SK-N-SH (cell line): ENCODE measurements at regions not wholly inside any gene's neighbourhood (a gene's known extent, or its start where the extent isn't known, plus 50 kb on each side); places are given as distances from the start of the nearest gene placed in this dataset.

ENCODE experiments used
- CTCF ChIA-PET: fragments of 300-600, 350-600 bp; formaldehyde crosslinking; extraction: SDS; loops from one replicate; lab custom pipeline; 2021; lab: Yijun Ruan, JAX
- POLR2A ChIA-PET: fragments of 350-600 bp; sonication (Branson Sonifier 250); formaldehyde crosslinking; extraction: SDS; loops from one replicate; lab custom pipeline; 2020; ENCODE audit warnings: antibody characterized with exemption, inconsistent platforms; lab: Yijun Ruan, JAX
- DNase-seq: peaks from one replicate; pipeline ENCODE4 v3.0.0; 2012
- H2AFZ ChIP-seq: fragments of 200-600 bp; sonication (generic); 2 replicates; pipeline ENCODE4 v1.8.1; 2016; ENCODE audit warnings: antibody characterized with exemption, mild to moderate bottlenecking, low read depth
- H3F3A ChIP-seq: fragments of 200-600 bp; sonication (generic); replicated peaks from 2 replicates; pipeline ENCODE3; 2016; ENCODE audit warnings: antibody characterized with exemption, mild to moderate bottlenecking; ENCODE audit not compliant: insufficient read depth
- H3K27ac ChIP-seq, 2 experiments: fragments of 200-500 bp in 1 of 2; fragments of 200-600 bp in 1 of 2; sonication (Bioruptor generic) in 1 of 2; sonication (generic), shearing (Covaris generic) in 1 of 2; 2 replicates each; pipeline versions ENCODE4 v1.5.1 to v1.6.1; 2014 to 2016; ENCODE audit warnings: low read depth in 2 of 2, inconsistent platforms in 1 of 2, low read length in 1 of 2, mild to moderate bottlenecking in 1 of 2, mixed read lengths in 1 of 2
- H3K27me3 ChIP-seq: fragments of 200-600 bp; sonication (generic), shearing (Covaris generic); 2 replicates; pipeline ENCODE4 v1.6.1; 2016; ENCODE audit warnings: mixed run types; ENCODE audit not compliant: insufficient read depth
- H3K36me3 ChIP-seq, 2 experiments: fragments of 200-500 bp in 1 of 2; fragments of 200-600 bp in 1 of 2; sonication (Bioruptor generic) in 1 of 2; sonication (generic) in 1 of 2; replicated peaks in 1 of 2; 2 replicates each; pipeline versions ENCODE3 to v1.5.1; 2014 to 2016; ENCODE audit warnings: low read length in 1 of 2, mild to moderate bottlenecking in 1 of 2; ENCODE audit not compliant: insufficient read depth in 2 of 2, control insufficient read depth in 1 of 2
- H3K4me1 ChIP-seq, 2 experiments: fragments of 200-500 bp in 1 of 2; fragments of 200-600 bp in 1 of 2; sonication (Bioruptor generic) in 1 of 2; sonication (generic), shearing (Covaris generic) in 1 of 2; 2 replicates each; pipeline versions ENCODE4 v1.5.1 to v1.6.1; 2014 to 2016; ENCODE audit warnings: low read depth in 1 of 2, low read length in 1 of 2, mixed run types in 1 of 2; ENCODE audit not compliant: insufficient read depth in 2 of 2, control insufficient read depth in 1 of 2
- H3K4me2 ChIP-seq: fragments of 200-600 bp; sonication (generic), shearing (Covaris generic); 2 replicates; pipeline ENCODE4 v1.6.1; 2017; ENCODE audit warnings: mixed run types
- H3K4me3 ChIP-seq, 2 experiments: fragments of 200-500 bp in 1 of 2; fragments of 200-600 bp in 1 of 2; sonication (Bioruptor generic) in 1 of 2; sonication (generic), shearing (Covaris generic) in 1 of 2; 2 replicates each; pipeline versions ENCODE4 v1.5.1 to v1.8.1; 2014 to 2016; ENCODE audit warnings: low read depth in 2 of 2, inconsistent platforms in 1 of 2, low read length in 1 of 2, mild to moderate bottlenecking in 1 of 2, mixed read lengths in 1 of 2, moderate library complexity in 1 of 2
- H3K79me2 ChIP-seq: fragments of 200-600 bp; sonication (generic); 2 replicates; pipeline ENCODE4 v1.8.1; 2017; ENCODE audit warnings: mild to moderate bottlenecking; ENCODE audit not compliant: insufficient read depth
- H3K9ac ChIP-seq: fragments of 200-600 bp; sonication (generic); 2 replicates; pipeline ENCODE4 v1.6.1; 2017; ENCODE audit warnings: mixed run types
- H3K9me2 ChIP-seq: fragments of 200-600 bp; sonication (generic); 2 replicates; pipeline ENCODE4 v1.6.1; 2017; ENCODE audit warnings: mixed run types
- H3K9me3 ChIP-seq: fragments of 200-600 bp; sonication (generic); 2 replicates; pipeline ENCODE4 v1.6.1; 2017; ENCODE audit warnings: mixed run types, mild to moderate bottlenecking, moderate library complexity
- H4K20me1 ChIP-seq: fragments of 200-600 bp; sonication (generic); 2 replicates; pipeline ENCODE4 v1.6.1; 2017; ENCODE audit warnings: mild to moderate bottlenecking, mixed run types; ENCODE audit not compliant: insufficient read depth
- EP300 ChIP-seq, 2 experiments: IDR thresholded peaks; 2 replicates each; pipeline versions ENCODE4 v1.4.0 to v1.6.1; 2012; ENCODE audit warnings: borderline replicate concordance in 1 of 2, low read depth in 1 of 2, low read length in 1 of 2
- EZH2phosphoT487 ChIP-seq: fragments of 200-600 bp; sonication (generic); IDR thresholded peaks from 2 replicates; pipeline ENCODE4 v1.6.1; 2017; ENCODE audit warnings: low read depth, mixed run types, mild to moderate bottlenecking, antibody characterized with exemption, moderate library complexity, borderline replicate concordance
- FOXJ3 ChIP-seq: sonication (generic); formaldehyde crosslinking; IDR thresholded peaks from 2 replicates; pipeline ENCODE4 v1.5.1; 2020; ENCODE audit warnings: mild to moderate bottlenecking, missing genetic modification reagents
- FOXM1 ChIP-seq: IDR thresholded peaks from 2 replicates; pipeline ENCODE4 v1.4.0; 2012; ENCODE audit warnings: low read depth, mild to moderate bottlenecking
- GABPA ChIP-seq: IDR thresholded peaks from 2 replicates; pipeline ENCODE4 v1.4.0; 2012; ENCODE audit warnings: low read depth, mild to moderate bottlenecking
- JUND ChIP-seq: IDR thresholded peaks from 2 replicates; pipeline ENCODE4 v1.4.0; 2012
- POLR2AphosphoS5 ChIP-seq: IDR thresholded peaks from 2 replicates; pipeline ENCODE4 v1.6.1; 2012; ENCODE audit warnings: low read depth, low read length
- RCOR1 ChIP-seq: fragments of 150-350 bp; IDR thresholded peaks from 2 replicates; pipeline ENCODE4 v1.6.1; 2017; ENCODE audit warnings: antibody characterized with exemption, low read length
- RFX5 ChIP-seq: IDR thresholded peaks from 2 replicates; pipeline ENCODE4 v1.6.1; 2012; ENCODE audit warnings: mild to moderate bottlenecking, improper control_type of control experiment, low read length
- SIN3A ChIP-seq: IDR thresholded peaks from 2 replicates; pipeline ENCODE4 v1.6.1; 2012; ENCODE audit warnings: low read depth, mild to moderate bottlenecking, low read length, moderate library complexity, borderline replicate concordance
- TEAD4 ChIP-seq: IDR thresholded peaks from 2 replicates; pipeline ENCODE4 v1.4.0; 2012; ENCODE audit warnings: mild to moderate bottlenecking, borderline replicate concordance; ENCODE audit not compliant: insufficient read depth
- WGBS: methylation state at CpG from one replicate; pipeline ENCODE4 v1.1.6; 2017; ENCODE audit warnings: low lambda C conversion rate; 5-methylcytosine and 5-hydroxymethylcytosine counted together
- TF ChIP-seq, protein P1 (sequence below): IDR thresholded peaks from 2 replicates; pipeline ENCODE4 v1.4.0; 2012; ENCODE audit warnings: low read depth, borderline replicate concordance
- TF ChIP-seq, protein P2 (sequence below): fragments of 200-600 bp; sonication (generic); IDR thresholded peaks from 2 replicates; pipeline ENCODE4 v1.6.1; 2017; ENCODE audit warnings: antibody characterized with exemption, mild to moderate bottlenecking, moderate library complexity
- TF ChIP-seq, protein P3 (sequence below): IDR thresholded peaks from 2 replicates; pipeline ENCODE4 v1.4.0; 2012; ENCODE audit warnings: low read depth, borderline replicate concordance
- TF ChIP-seq, protein P4 (sequence below): fragments of 150-350 bp; IDR thresholded peaks from 2 replicates; pipeline ENCODE4 v1.6.1; 2016; ENCODE audit warnings: mild to moderate bottlenecking, low read depth, low read length
- TF ChIP-seq, protein P5 (sequence below): IDR thresholded peaks from 2 replicates; pipeline ENCODE4 v1.6.1; 2012; ENCODE audit warnings: mild to moderate bottlenecking, low read depth, low read length, moderate library complexity

DNA sequence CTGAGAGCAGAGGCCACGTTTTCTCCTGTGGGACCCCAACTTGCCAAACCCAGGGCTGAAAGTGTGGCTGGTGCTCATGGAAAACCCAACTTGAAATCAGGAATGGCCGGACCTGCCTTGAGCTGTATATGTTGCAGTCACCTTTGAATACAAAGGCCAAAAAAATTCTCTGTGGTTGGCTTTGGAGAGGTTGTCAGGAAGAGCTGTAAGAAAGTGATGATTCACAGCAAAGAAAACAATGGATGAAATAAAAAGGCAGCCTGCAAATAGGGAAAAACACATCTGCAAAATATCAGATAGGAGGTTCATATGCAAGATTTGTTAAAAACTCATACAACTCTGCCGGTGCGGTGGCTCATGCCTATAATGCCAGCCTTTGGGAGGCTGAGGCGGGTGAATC lies 715.8 kb downstream of the UQCRFS1 start:
- H3K4me1 ChIP-seq = no peaks in the 10 kb centered on the region
- no peaks in the 10 kb centered on the region for H3K79me2 ChIP-seq
- H3K27ac ChIP-seq = no peak overlapping the region
- H3F3A ChIP-seq = no peaks in the 10 kb centered on the region
- 37% methylated on average over 5 of the region's 5 CpGs for WGBS
- H3K9me3 ChIP-seq = no peaks in the 10 kb centered on the region
- no peak for TF ChIP-seq RCOR1
- no peak for TF ChIP-seq RFX5
- no peak for TF ChIP-seq FOXJ3 (CRISPR knock-in tag)
- TF ChIP-seq, protein P1, sequence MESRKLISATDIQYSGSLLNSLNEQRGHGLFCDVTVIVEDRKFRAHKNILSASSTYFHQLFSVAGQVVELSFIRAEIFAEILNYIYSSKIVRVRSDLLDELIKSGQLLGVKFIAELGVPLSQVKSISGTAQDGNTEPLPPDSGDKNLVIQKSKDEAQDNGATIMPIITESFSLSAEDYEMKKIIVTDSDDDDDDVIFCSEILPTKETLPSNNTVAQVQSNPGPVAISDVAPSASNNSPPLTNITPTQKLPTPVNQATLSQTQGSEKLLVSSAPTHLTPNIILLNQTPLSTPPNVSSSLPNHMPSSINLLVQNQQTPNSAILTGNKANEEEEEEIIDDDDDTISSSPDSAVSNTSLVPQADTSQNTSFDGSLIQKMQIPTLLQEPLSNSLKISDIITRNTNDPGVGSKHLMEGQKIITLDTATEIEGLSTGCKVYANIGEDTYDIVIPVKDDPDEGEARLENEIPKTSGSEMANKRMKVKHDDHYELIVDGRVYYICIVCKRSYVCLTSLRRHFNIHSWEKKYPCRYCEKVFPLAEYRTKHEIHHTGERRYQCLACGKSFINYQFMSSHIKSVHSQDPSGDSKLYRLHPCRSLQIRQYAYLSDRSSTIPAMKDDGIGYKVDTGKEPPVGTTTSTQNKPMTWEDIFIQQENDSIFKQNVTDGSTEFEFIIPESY = no peak
- no peak for TF ChIP-seq EZH2phosphoT487
- TF ChIP-seq, protein P2, sequence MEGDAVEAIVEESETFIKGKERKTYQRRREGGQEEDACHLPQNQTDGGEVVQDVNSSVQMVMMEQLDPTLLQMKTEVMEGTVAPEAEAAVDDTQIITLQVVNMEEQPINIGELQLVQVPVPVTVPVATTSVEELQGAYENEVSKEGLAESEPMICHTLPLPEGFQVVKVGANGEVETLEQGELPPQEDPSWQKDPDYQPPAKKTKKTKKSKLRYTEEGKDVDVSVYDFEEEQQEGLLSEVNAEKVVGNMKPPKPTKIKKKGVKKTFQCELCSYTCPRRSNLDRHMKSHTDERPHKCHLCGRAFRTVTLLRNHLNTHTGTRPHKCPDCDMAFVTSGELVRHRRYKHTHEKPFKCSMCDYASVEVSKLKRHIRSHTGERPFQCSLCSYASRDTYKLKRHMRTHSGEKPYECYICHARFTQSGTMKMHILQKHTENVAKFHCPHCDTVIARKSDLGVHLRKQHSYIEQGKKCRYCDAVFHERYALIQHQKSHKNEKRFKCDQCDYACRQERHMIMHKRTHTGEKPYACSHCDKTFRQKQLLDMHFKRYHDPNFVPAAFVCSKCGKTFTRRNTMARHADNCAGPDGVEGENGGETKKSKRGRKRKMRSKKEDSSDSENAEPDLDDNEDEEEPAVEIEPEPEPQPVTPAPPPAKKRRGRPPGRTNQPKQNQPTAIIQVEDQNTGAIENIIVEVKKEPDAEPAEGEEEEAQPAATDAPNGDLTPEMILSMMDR = no peak
- TF ChIP-seq, protein P3, sequence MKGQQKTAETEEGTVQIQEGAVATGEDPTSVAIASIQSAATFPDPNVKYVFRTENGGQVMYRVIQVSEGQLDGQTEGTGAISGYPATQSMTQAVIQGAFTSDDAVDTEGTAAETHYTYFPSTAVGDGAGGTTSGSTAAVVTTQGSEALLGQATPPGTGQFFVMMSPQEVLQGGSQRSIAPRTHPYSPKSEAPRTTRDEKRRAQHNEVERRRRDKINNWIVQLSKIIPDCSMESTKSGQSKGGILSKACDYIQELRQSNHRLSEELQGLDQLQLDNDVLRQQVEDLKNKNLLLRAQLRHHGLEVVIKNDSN = no peak
- TF ChIP-seq POLR2AphosphoS5 = no peak
- no peak for TF ChIP-seq SIN3A
- TF ChIP-seq GABPA = no peak
- no peak for TF ChIP-seq TEAD4
- TF ChIP-seq, protein P4, sequence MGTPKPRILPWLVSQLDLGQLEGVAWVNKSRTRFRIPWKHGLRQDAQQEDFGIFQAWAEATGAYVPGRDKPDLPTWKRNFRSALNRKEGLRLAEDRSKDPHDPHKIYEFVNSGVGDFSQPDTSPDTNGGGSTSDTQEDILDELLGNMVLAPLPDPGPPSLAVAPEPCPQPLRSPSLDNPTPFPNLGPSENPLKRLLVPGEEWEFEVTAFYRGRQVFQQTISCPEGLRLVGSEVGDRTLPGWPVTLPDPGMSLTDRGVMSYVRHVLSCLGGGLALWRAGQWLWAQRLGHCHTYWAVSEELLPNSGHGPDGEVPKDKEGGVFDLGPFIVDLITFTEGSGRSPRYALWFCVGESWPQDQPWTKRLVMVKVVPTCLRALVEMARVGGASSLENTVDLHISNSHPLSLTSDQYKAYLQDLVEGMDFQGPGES = no peak
- no peak for TF ChIP-seq JUND
- TF ChIP-seq FOXM1 = no peak
- TF ChIP-seq EP300 (IDR thresholded peaks at IDR 0.05; ENCODE audit: borderline replicate concordance in 1 of 2, low read depth in 1 of 2, low read length in 1 of 2) = no peak
- TF ChIP-seq, protein P5, sequence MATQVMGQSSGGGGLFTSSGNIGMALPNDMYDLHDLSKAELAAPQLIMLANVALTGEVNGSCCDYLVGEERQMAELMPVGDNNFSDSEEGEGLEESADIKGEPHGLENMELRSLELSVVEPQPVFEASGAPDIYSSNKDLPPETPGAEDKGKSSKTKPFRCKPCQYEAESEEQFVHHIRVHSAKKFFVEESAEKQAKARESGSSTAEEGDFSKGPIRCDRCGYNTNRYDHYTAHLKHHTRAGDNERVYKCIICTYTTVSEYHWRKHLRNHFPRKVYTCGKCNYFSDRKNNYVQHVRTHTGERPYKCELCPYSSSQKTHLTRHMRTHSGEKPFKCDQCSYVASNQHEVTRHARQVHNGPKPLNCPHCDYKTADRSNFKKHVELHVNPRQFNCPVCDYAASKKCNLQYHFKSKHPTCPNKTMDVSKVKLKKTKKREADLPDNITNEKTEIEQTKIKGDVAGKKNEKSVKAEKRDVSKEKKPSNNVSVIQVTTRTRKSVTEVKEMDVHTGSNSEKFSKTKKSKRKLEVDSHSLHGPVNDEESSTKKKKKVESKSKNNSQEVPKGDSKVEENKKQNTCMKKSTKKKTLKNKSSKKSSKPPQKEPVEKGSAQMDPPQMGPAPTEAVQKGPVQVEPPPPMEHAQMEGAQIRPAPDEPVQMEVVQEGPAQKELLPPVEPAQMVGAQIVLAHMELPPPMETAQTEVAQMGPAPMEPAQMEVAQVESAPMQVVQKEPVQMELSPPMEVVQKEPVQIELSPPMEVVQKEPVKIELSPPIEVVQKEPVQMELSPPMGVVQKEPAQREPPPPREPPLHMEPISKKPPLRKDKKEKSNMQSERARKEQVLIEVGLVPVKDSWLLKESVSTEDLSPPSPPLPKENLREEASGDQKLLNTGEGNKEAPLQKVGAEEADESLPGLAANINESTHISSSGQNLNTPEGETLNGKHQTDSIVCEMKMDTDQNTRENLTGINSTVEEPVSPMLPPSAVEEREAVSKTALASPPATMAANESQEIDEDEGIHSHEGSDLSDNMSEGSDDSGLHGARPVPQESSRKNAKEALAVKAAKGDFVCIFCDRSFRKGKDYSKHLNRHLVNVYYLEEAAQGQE = no peak
- no peak overlapping the region for H3K9ac ChIP-seq
- ChIA-PET CTCF (no interaction called here), POLR2A (no interaction called here)
- H3K27me3 ChIP-seq = peaks cover 11% of the 10 kb centered on the region; the same call in 1 of the 2 replicates
- H4K20me1 ChIP-seq = no peaks in the 10 kb centered on the region
- DNase-seq = no peak
- H3K36me3 ChIP-seq = no peaks in the 10 kb centered on the region
- H3K4me3 ChIP-seq = no peak overlapping the region
- no peaks in the 10 kb centered on the region for H3K9me2 ChIP-seq
- no peak overlapping the region for H3K4me2 ChIP-seq
- no peak overlapping the region for H2AFZ ChIP-seq
